GM10266 (cell line): ENCODE measurements at regions not wholly inside any gene's neighbourhood (a gene's known extent, or its start where the extent isn't known, plus 50 kb on each side); places are given as distances from the start of the nearest gene placed in this dataset.
"Not testable (repeated sequence)": the region's sequence is repeated elsewhere in the genome, so short reads cannot be mapped to it uniquely, and the experiment has no call there.

ENCODE experiments used
- DNase-seq: peaks from one replicate; pipeline ENCODE4 v3.0.0; 2012; ENCODE audit errors: extremely low spot score
- CTCF ChIP-seq: IDR thresholded peaks from 2 replicates; pipeline ENCODE4 v1.5.1; 2012; ENCODE audit warnings: mild to moderate bottlenecking, low read depth; ENCODE audit not compliant: control insufficient read depth, insufficient read depth; ENCODE audit errors: missing control alignments

DNA sequence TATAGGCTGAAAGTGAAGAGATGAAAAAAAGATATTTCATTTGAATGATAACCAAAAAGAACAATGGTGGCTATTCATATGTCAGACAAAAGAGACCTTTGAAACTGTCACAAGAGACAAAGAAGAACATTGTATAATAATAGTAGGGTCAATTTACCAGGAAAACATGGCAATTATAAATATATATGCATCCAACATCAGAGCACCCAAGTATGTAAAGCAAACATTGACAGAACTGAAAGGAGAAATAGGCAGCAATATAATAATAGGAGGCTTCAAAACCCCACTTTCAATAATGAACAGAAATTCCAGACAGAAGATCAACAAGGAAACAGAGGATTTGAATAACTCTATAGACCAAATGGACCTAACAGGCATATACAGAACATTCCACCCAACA is 876.2 kb downstream of the GRID1 start:
- no peak for TF ChIP-seq CTCF
- no peak for DNase-seq

DNA sequence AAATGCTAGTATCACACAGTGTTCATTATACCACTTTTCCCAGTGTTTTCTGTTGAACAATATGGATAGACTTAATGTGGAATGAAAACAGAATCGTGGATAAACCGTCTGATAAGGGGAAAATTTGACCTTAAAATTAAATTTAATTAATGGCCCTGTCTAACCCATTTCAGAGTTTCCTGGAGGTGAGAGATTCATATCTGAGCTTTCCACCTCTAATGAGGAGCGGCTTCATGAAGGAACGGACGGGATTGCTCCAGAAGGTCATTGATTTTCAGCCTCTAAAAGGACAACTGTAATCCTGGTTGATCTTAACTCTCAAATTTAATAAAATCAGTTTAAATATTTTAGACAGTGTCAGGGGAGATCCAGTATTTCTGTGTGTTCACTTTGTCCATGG is 874.9 kb downstream of the GRID1 start:
- DNase-seq = no peak
- TF ChIP-seq CTCF = no peak

GRCh38 chr10:85492684-85493083 is 873.9 kb downstream of the GRID1 start:
- no peak for TF ChIP-seq CTCF

DNA sequence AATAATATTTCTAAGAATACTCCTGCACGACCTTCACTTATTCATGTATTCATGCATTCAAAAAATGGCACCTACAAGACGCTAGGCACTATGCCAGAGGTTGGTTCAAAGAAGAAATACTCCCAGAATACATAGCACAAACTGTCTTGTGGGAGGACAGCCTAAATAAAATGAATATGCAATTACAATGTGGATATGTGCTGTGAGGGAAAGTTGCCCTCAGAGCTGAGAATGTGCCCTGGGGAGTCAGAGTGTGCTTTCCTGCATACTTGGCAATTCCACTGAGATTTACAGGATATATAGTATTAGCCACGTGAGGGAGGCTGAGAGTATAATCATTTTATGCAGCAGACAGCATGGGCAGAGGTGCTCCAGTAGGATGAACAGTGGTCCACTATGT is 872.9 kb downstream of the GRID1 start:
- no peak for DNase-seq
- no peak for TF ChIP-seq CTCF

More at GRCh38 chr10:85492684-85493083, 873.9 kb downstream of the GRID1 start:
- DNase-seq = no peak

DNA sequence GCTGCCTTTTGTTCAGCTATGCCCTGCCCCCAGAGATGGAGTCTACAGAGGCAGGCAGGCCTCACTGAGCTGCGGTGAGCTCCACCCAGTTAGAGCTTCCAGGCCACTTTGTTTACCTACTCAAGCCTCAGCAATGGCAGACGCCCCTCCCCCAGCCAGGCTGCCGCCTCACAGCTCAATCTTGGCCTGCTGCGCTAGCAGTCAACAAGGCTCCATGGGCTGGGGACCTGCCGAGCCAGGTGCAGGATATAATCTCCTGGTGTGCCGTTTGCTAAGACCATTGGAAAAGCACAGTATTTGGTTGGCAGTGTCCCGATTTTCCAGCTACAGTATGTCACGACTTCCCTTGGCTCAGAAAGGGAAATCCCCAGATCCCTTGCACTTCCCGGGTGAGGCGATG is 862.0 kb downstream of the GRID1 start:
- DNase-seq = not testable (repeated sequence)

- DNase-seq = no peak
- TF ChIP-seq CTCF = no peak
Measured at GRCh38 chr10:85508159-85508558, 858.4 kb downstream of the GRID1 start.

DNA sequence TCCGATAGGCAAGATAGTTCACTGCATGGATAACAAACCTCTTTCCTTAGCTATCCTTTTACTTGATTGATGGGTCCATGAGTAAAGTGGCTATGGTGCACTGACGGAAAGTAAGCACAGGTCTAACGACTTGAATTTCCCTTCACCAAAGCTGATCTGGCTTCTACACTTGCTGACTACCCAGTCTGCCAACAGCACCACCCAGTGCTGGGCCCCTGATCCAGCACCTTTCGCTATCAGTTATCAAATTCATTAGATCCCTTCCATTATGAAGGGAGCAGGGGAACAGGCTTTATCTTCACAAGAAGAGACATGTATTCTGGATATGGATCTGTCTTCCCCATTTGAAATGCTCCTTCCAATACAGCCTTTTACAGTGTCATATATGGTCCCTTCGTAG is 855.9 kb downstream of the GRID1 start:
- no peak for DNase-seq
- TF ChIP-seq CTCF = no peak

GRCh38 chr10:85513436-85513835 is 853.2 kb downstream of the GRID1 start:
- TF ChIP-seq CTCF = no peak

More at GRCh38 chr10:85513436-85513835, 853.2 kb downstream of the GRID1 start:
- DNase-seq = no peak
